ENCODE measurements at regions not wholly inside any gene's neighbourhood (a gene's known extent, or its start where the extent isn't known, plus 50 kb on each side); places are given as distances from the start of the nearest gene placed in this dataset.

GRCh38 chr11:97389270-97389669 is 999.5 kb downstream of the JRKL start:
- H3F3A ChIP-seq (ENCODE audit: insufficient read depth), result no peaks in the 10 kb centered on the region
- H3K9me2 ChIP-seq (replicated peaks; ENCODE audit: insufficient read depth, low read length), result no peaks in the 10 kb centered on the region
- H3K4me2 ChIP-seq (ENCODE audit: low read depth, low read length, poor library complexity, severe bottlenecking), result no peak overlapping the region
- no peaks in the 10 kb centered on the region for H3K27me3 ChIP-seq (ENCODE audit: low read length)
- no peak overlapping the region for H3K4me3 ChIP-seq (ENCODE audit: insufficient read depth, low read length, poor library complexity, severe bottlenecking)
- H3K9ac ChIP-seq (ENCODE audit: low read length), result no peak overlapping the region
- H3K36me3 ChIP-seq (ENCODE audit: low read length), result no peaks in the 10 kb centered on the region
- H2AFZ ChIP-seq (ENCODE audit: low read depth, low read length, severe bottlenecking), result no peak overlapping the region
- H3K9me3 ChIP-seq (ENCODE audit: insufficient read depth, low read length), result no peaks in the 10 kb centered on the region
- H4K20me1 ChIP-seq (ENCODE audit: low read depth, low read length), result no peaks in the 10 kb centered on the region
- TF ChIP-seq CTCF (IDR thresholded peaks at IDR 0.05; ENCODE audit: insufficient read depth, low read length, poor library complexity, severe bottlenecking) (no peak), EZH2phosphoT487 (conservative IDR thresholded peaks at IDR 0.05; ENCODE audit: low read length) (no peak)
- H3K27ac ChIP-seq (ENCODE audit: low read depth, low read length), result no peak overlapping the region
- no peaks in the 10 kb centered on the region for H3K79me2 ChIP-seq (ENCODE audit: insufficient read depth, low read length)

GRCh38 chr11:97398246-97398645 is 1008.4 kb downstream of the JRKL start:
- Histone ChIP-seq H4K20me1 (ENCODE audit: low read depth, low read length) (no peaks in the 10 kb centered on the region), H3K79me2 (ENCODE audit: insufficient read depth, low read length) (no peaks in the 10 kb centered on the region), H3K9me2 (replicated peaks; ENCODE audit: insufficient read depth, low read length) (no peaks in the 10 kb centered on the region), H3K4me2 (ENCODE audit: low read depth, low read length, poor library complexity, severe bottlenecking) (no peak overlapping the region), H3K27ac (ENCODE audit: low read depth, low read length) (no peak overlapping the region), H3F3A (ENCODE audit: insufficient read depth) (no peaks in the 10 kb centered on the region), H3K36me3 (ENCODE audit: low read length) (no peaks in the 10 kb centered on the region), H3K27me3 (ENCODE audit: low read length) (no peaks in the 10 kb centered on the region), H3K4me3 (ENCODE audit: insufficient read depth, low read length, poor library complexity, severe bottlenecking) (no peak overlapping the region), H2AFZ (ENCODE audit: low read depth, low read length, severe bottlenecking) (no peak overlapping the region), H3K9me3 (ENCODE audit: insufficient read depth, low read length) (no peaks in the 10 kb centered on the region), H3K9ac (ENCODE audit: low read length) (no peak overlapping the region)
- no peak for TF ChIP-seq CTCF (IDR thresholded peaks at IDR 0.05; ENCODE audit: insufficient read depth, low read length, poor library complexity, severe bottlenecking)

- no peaks in the 10 kb centered on the region for H4K20me1 ChIP-seq (ENCODE audit: low read depth, low read length)
- no peaks in the 10 kb centered on the region for H3K36me3 ChIP-seq (ENCODE audit: low read length)
- H3K9me3 ChIP-seq (ENCODE audit: insufficient read depth, low read length), result no peaks in the 10 kb centered on the region
- no peaks in the 10 kb centered on the region for H3K79me2 ChIP-seq (ENCODE audit: insufficient read depth, low read length)
- no peak for TF ChIP-seq EZH2phosphoT487 (conservative IDR thresholded peaks at IDR 0.05; ENCODE audit: low read length)
- no peak for TF ChIP-seq CTCF (IDR thresholded peaks at IDR 0.05; ENCODE audit: insufficient read depth, low read length, poor library complexity, severe bottlenecking)
- H3K27me3 ChIP-seq (ENCODE audit: low read length), result no peaks in the 10 kb centered on the region
- no peaks in the 10 kb centered on the region for H3F3A ChIP-seq (ENCODE audit: insufficient read depth)
- no peak overlapping the region for H2AFZ ChIP-seq (ENCODE audit: low read depth, low read length, severe bottlenecking)
- H3K9ac ChIP-seq (ENCODE audit: low read length), result no peak overlapping the region
- H3K27ac ChIP-seq (ENCODE audit: low read depth, low read length), result no peak overlapping the region
- no peaks in the 10 kb centered on the region for H3K9me2 ChIP-seq (replicated peaks; ENCODE audit: insufficient read depth, low read length)
- no peak overlapping the region for H3K4me3 ChIP-seq (ENCODE audit: insufficient read depth, low read length, poor library complexity, severe bottlenecking)
- no peak overlapping the region for H3K4me2 ChIP-seq (ENCODE audit: low read depth, low read length, poor library complexity, severe bottlenecking)
Observed at GRCh38 chr11:97409141-97409540, 1019.3 kb downstream of the JRKL start.

DNA sequence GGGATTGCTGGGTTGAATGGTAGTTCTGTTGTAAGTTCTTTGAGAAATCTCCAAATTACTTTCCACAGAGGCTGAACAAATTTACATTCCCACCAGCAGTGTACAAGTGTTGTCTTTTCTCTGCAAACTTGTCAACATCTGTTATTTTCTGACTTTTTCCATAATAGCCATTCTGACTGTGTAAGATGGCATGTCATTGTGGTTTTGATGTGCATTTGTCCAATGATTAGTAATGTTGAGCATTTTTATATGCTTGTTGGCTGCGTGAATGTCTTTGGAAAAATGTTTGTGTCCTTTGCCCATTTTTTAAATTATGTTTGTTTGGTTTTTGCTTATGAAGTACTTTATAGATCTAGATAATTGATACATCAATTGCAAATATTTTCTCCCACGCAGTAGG is 1025.0 kb downstream of the JRKL start:
- TF ChIP-seq CTCF (IDR thresholded peaks at IDR 0.05; ENCODE audit: insufficient read depth, low read length, poor library complexity, severe bottlenecking), result no peak
- no peak for TF ChIP-seq EZH2phosphoT487 (conservative IDR thresholded peaks at IDR 0.05; ENCODE audit: low read length)
- H3K27ac ChIP-seq (ENCODE audit: low read depth, low read length), result no peak overlapping the region
- no peaks in the 10 kb centered on the region for H3F3A ChIP-seq (ENCODE audit: insufficient read depth)
- H3K36me3 ChIP-seq (ENCODE audit: low read length), result no peaks in the 10 kb centered on the region
- no peaks in the 10 kb centered on the region for H3K9me3 ChIP-seq (ENCODE audit: insufficient read depth, low read length)
- H3K27me3 ChIP-seq (ENCODE audit: low read length), result no peaks in the 10 kb centered on the region
- no peak overlapping the region for H3K9ac ChIP-seq (ENCODE audit: low read length)
- no peak overlapping the region for H3K4me2 ChIP-seq (ENCODE audit: low read depth, low read length, poor library complexity, severe bottlenecking)
- no peaks in the 10 kb centered on the region for H3K79me2 ChIP-seq (ENCODE audit: insufficient read depth, low read length)
- H3K4me3 ChIP-seq (ENCODE audit: insufficient read depth, low read length, poor library complexity, severe bottlenecking), result no peak overlapping the region
- no peaks in the 10 kb centered on the region for H4K20me1 ChIP-seq (ENCODE audit: low read depth, low read length)
- H2AFZ ChIP-seq (ENCODE audit: low read depth, low read length, severe bottlenecking), result no peak overlapping the region
- H3K9me2 ChIP-seq (replicated peaks; ENCODE audit: insufficient read depth, low read length), result no peaks in the 10 kb centered on the region
